NCI-H128 (cell line): ENCODE measurements at regions not wholly inside any gene's neighbourhood (a gene's known extent, or its start where the extent isn't known, plus 50 kb on each side); places are given as distances from the start of the nearest gene placed in this dataset.
"Not testable (repeated sequence)": the region's sequence is repeated elsewhere in the genome, so short reads cannot be mapped to it uniquely, and the experiment has no call there.

ENCODE experiments used
- DNase-seq: peaks from one replicate; lab custom pipeline; 2025; ENCODE audit not compliant: unreplicated experiment; lab: John Stamatoyannopoulos, UW

- DNase-seq: no peak
Measured at GRCh38 chr18:78240627-78241252, 738.9 kb upstream of the SALL3 start.

GRCh38 chr18:78241535-78242253, 737.9 kb upstream of the SALL3 start:
- DNase-seq: no peak

- DNase-seq: no peak
Measured at GRCh38 chr18:78242254-78242643, 737.4 kb upstream of the SALL3 start.

- DNase-seq: no peak
Measured at GRCh38 chr18:78242806-78243205, 736.8 kb upstream of the SALL3 start.

GRCh38 chr18:78244779-78245178, 734.8 kb upstream of the SALL3 start:
- DNase-seq: no peak

GRCh38 chr18:78245451-78245850, 734.2 kb upstream of the SALL3 start:
- DNase-seq: no peak

GRCh38 chr18:78246050-78246449, 733.6 kb upstream of the SALL3 start:
- no peak for DNase-seq

GRCh38 chr18:78246588-78246987, 733.0 kb upstream of the SALL3 start:
- DNase-seq: no peak

GRCh38 chr18:78247615-78248289, 731.9 kb upstream of the SALL3 start:
- no peak for DNase-seq

- DNase-seq: no peak
Measured at GRCh38 chr18:78255013-78255412, 724.6 kb upstream of the SALL3 start.

GRCh38 chr18:78268226-78268988, 711.2 kb upstream of the SALL3 start:
- no peak for DNase-seq

- DNase-seq: no peak
Measured at GRCh38 chr18:78271790-78272189, 707.8 kb upstream of the SALL3 start.

GRCh38 chr18:78273876-78274275, 705.7 kb upstream of the SALL3 start:
- DNase-seq: no peak

- DNase-seq: not testable (repeated sequence)
Measured at GRCh38 chr18:78283425-78283824, 696.2 kb upstream of the SALL3 start.

- no peak for DNase-seq
Measured at GRCh38 chr18:78292618-78293380, 686.8 kb upstream of the SALL3 start.

GRCh38 chr18:78293540-78293939, 686.1 kb upstream of the SALL3 start:
- no peak for DNase-seq

- DNase-seq: no peak
Measured at GRCh38 chr18:78293940-78294541, 685.6 kb upstream of the SALL3 start.

- no peak for DNase-seq
Measured at GRCh38 chr18:78295262-78295661, 684.4 kb upstream of the SALL3 start.

GRCh38 chr18:78296166-78296565, 683.5 kb upstream of the SALL3 start:
- DNase-seq: no peak

- no peak for DNase-seq
Measured at GRCh38 chr18:78297048-78297447, 682.6 kb upstream of the SALL3 start.
